CD4-positive, alpha-beta T cell treated with Interleukin-17A for 4 hours (primary cell): ENCODE measurements at regions not wholly inside any gene's neighbourhood (a gene's known extent, or its start where the extent isn't known, plus 50 kb on each side); places are given as distances from the start of the nearest gene placed in this dataset.
"Not testable (repeated sequence)": the region's sequence is repeated elsewhere in the genome, so short reads cannot be mapped to it uniquely, and the experiment has no call there.

ENCODE experiments used
- DNase-seq: peaks from one replicate; pipeline ENCODE4 v3.0.0-alpha.2; 2020; ENCODE audit warnings: mixed read lengths

GRCh38 chr16:70014915-70015314, 63.8 kb downstream of the CLEC18A start:
- not testable (repeated sequence) for DNase-seq

GRCh38 chr16:70016751-70017150, 65.6 kb downstream of the CLEC18A start:
- DNase-seq, result not testable (repeated sequence)

- DNase-seq, result peak; percentile 45
Measured at GRCh38 chr16:70018254-70018653, 67.1 kb downstream of the CLEC18A start.

- DNase-seq, result not testable (repeated sequence)
Measured at GRCh38 chr16:70023207-70023606, 72.1 kb downstream of the CLEC18A start.

- DNase-seq, result not testable (repeated sequence)
Measured at GRCh38 chr16:70023956-70024355, 72.8 kb downstream of the CLEC18A start.

- DNase-seq, result peak; percentile 54
Measured at GRCh38 chr16:70026165-70026854, 75.2 kb downstream of the CLEC18A start.

- not testable (repeated sequence) for DNase-seq
Measured at GRCh38 chr16:70032906-70033305, 81.2 kb upstream of the PDPR start.

- not testable (repeated sequence) for DNase-seq
Measured at GRCh38 chr16:70037913-70038312, 76.2 kb upstream of the PDPR start.

- DNase-seq, result not testable (repeated sequence)
Measured at GRCh38 chr16:70040554-70040953, 73.6 kb upstream of the PDPR start.

- not testable (repeated sequence) for DNase-seq
Measured at GRCh38 chr16:70043538-70044067, 70.5 kb upstream of the PDPR start.

- not testable (repeated sequence) for DNase-seq
Measured at GRCh38 chr16:70046560-70046959, 67.6 kb upstream of the PDPR start.

GRCh38 chr16:70048083-70048482, 66.0 kb upstream of the PDPR start:
- DNase-seq, result not testable (repeated sequence)

GRCh38 chr16:70058056-70058455, 56.1 kb upstream of the PDPR start:
- not testable (repeated sequence) for DNase-seq

- DNase-seq, result not testable (repeated sequence)
Measured at GRCh38 chr16:70059429-70059828, 54.7 kb upstream of the PDPR start.

GRCh38 chr16:70060521-70061027, 53.6 kb upstream of the PDPR start:
- DNase-seq, result not testable (repeated sequence)

GRCh38 chr16:70061671-70062218, 52.4 kb upstream of the PDPR start:
- not testable (repeated sequence) for DNase-seq

GRCh38 chr16:70062947-70063346, 51.2 kb upstream of the PDPR start:
- DNase-seq, result not testable (repeated sequence)
